GM06990 (cell line): ENCODE measurements at regions not wholly inside any gene's neighbourhood (a gene's known extent, or its start where the extent isn't known, plus 50 kb on each side); places are given as distances from the start of the nearest gene placed in this dataset.

ENCODE experiments used
- DNase-seq: peaks from one replicate; pipeline ENCODE4 v3.0.0-alpha.2; 2011; ENCODE audit not compliant: insufficient read length; ENCODE audit errors: extremely low read depth
- H3K27me3 ChIP-seq: replicated peaks from 2 replicates; pipeline ENCODE4 v1.6.0; 2011; ENCODE audit warnings: low read length; ENCODE audit not compliant: control insufficient read depth, insufficient read depth
- H3K36me3 ChIP-seq: 2 replicates; pipeline ENCODE4 v1.5.1; 2011; ENCODE audit warnings: low read length; ENCODE audit not compliant: control insufficient read depth, insufficient read depth
- H3K4me3 ChIP-seq: replicated peaks from 2 replicates; pipeline ENCODE4 v1.5.1; 2011; ENCODE audit warnings: low read depth, mild to moderate bottlenecking, control low read depth, low read length
- TF ChIP-seq, protein P1 (sequence below): IDR thresholded peaks from 2 replicates; pipeline ENCODE4 v1.5.1; 2011; ENCODE audit warnings: low read length, control low read depth, mild to moderate bottlenecking, inconsistent platforms; ENCODE audit not compliant: insufficient read depth, poor library complexity, severe bottlenecking

DNA sequence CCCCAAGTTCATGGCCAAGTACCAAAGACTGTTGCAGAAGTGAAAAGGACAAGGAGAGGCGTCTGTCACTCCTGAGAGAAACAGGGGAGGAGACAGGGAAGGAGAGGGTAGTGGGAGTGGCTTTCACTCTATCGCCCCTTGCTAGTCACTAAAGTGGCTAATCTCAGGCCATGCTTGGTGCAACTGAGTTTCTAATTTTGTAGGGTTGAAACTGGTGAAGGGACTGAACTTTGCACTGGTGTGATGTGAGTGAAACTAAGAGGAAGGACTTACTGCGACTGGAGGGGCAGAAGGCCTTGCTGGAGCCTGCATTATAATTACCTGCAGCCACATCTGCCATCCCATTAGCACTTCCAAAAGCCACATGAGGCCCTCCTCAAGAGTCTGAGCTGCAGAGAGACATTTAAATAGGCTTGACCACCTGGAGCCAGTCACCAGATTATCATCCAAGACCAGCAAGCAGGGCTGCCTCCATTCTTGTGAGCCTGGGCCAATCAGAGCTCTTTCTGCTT lies 107.2 kb upstream of the EEPD1 start:
- no peaks in the 10 kb centered on the region for H3K27me3 ChIP-seq
- TF ChIP-seq, protein P1, sequence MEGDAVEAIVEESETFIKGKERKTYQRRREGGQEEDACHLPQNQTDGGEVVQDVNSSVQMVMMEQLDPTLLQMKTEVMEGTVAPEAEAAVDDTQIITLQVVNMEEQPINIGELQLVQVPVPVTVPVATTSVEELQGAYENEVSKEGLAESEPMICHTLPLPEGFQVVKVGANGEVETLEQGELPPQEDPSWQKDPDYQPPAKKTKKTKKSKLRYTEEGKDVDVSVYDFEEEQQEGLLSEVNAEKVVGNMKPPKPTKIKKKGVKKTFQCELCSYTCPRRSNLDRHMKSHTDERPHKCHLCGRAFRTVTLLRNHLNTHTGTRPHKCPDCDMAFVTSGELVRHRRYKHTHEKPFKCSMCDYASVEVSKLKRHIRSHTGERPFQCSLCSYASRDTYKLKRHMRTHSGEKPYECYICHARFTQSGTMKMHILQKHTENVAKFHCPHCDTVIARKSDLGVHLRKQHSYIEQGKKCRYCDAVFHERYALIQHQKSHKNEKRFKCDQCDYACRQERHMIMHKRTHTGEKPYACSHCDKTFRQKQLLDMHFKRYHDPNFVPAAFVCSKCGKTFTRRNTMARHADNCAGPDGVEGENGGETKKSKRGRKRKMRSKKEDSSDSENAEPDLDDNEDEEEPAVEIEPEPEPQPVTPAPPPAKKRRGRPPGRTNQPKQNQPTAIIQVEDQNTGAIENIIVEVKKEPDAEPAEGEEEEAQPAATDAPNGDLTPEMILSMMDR = no peak
- H3K36me3 ChIP-seq = no peaks in the 10 kb centered on the region
- no peak for DNase-seq
- H3K4me3 ChIP-seq = no peak overlapping the region

DNA sequence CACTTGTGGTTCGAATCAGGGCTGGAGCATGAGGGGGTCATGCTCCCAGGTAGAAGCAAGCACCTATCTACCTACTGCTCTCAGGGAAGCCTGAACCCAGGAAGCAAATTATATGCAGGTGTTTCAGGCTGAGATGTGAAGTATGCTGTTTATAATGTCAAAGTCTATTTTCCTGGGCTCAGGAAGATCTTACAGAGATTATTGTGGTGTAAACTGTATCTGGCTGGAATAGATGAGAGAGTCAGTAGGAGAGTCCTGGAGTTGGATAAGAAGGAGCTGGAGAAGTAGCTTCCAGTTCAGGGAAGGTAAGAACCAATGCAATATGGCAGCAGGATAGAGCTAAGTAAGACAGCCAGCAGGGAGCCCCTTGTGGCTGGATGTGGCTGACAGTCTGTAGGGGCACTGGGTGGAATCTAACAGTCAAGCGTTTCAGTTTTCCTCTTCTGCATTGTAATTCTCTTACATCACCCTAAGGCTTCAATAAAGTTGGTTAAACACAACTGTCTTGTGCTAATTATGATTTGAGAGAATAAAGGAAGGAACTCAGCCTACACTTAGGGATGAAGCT lies 105.9 kb upstream of the EEPD1 start:
- DNase-seq = no peak
- Histone ChIP-seq H3K36me3 (no peaks in the 10 kb centered on the region), H3K27me3 (no peaks in the 10 kb centered on the region), H3K4me3 (no peak overlapping the region)
- TF ChIP-seq, protein P1 = peak; percentile 40

DNA sequence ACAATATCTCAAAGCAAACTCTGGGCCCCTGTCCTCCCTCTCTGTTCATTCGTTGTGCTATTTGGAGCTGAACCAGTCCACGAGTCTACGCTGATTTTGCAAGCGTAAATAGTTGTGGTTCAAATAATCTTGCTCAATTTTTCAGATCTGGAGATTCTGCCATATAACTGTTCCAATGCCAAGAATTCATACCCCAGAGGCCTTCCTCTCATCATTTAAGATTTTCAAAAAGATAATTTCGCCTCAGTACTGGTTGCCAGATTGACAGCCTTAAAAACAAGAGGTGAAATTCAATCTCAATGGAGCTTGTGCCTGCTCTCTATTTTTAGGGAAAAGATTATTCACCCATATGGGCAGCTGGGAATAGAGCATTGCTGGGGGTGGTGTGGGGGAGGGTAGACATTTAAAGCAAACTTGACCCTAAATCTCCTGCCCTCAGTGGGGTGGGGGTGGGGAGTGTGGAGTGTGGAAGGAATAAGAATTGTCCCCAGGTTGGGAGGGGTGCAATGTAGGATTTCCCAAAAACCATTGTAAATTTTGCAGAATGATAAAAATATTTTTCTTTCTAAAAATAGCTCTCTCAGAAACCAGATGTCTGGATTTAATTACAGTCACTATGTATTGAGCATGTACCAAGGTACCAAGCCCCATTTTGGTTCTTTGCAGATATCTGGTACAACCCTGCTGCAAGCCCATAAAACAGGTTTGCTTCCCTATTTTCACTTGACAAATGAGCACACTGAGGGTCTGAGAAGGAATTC lies 104.7 kb upstream of the EEPD1 start:
- no peak for DNase-seq
- Histone ChIP-seq H3K36me3 (no peaks in the 10 kb centered on the region), H3K27me3 (no peaks in the 10 kb centered on the region), H3K4me3 (no peak overlapping the region)
- TF ChIP-seq, protein P1 = no peak

DNA sequence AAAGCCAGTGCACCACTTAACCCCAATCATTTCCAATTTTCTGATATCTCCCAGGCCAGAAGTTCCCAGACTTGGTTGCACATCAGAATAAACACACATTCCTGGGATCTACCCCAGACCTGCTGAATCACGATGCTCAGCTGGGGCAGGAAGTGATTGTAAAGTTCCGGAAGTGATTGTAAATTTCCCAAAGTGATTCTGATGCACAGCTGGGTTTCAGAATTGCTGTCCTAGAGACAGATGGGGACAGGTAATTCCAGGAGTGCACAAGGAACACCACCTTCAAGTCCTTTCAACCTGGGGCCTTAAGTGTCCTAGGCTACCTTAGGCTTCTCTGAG lies 104.2 kb upstream of the EEPD1 start:
- DNase-seq = no peak
- Histone ChIP-seq H3K27me3 (no peaks in the 10 kb centered on the region), H3K4me3 (no peak overlapping the region), H3K36me3 (no peaks in the 10 kb centered on the region)
- TF ChIP-seq, protein P1 = no peak

DNA sequence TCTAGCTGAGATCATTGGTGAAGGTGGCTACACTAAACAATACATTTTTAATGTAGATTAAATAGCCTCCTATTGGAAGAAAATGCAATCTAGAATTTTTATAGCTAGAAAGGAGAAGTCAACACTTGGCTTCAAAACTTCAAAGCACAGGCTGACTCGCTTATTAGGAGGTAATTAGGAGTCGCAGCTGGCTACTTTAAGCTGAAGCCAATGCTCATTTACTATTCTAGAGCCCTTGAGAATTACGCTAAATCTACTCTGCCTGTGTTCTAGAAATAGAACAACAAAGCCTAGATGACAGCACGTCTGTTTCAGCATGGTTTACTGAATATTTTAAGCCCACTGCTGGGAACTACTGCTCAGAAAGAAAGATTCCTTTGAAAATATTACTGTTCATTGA lies 101.6 kb upstream of the EEPD1 start:
- DNase-seq = no peak

More for the DNA sequence above, 101.6 kb upstream of the EEPD1 start:
- Histone ChIP-seq H3K27me3 (no peaks in the 10 kb centered on the region), H3K36me3 (no peaks in the 10 kb centered on the region), H3K4me3 (no peak overlapping the region)
- TF ChIP-seq, protein P1 = no peak
